Endothelial cell of umbilical vein (primary cell): ENCODE measurements at regions not wholly inside any gene's neighbourhood (a gene's known extent, or its start where the extent isn't known, plus 50 kb on each side); places are given as distances from the start of the nearest gene placed in this dataset.
A peak's percentile ranks its signal among the peaks of the same experiment; 100 is the strongest.

Experiments used
- BruUV-seq: library from RNA; stranded (reverse); fragments of 400-500 nt; replicated peaks from 2 replicates; lab custom pipeline; 2021; lab: Mats Ljungman, UMichigan
- CTCF ChIA-PET: fragments of 300-600, 350-600 bp; sonication (Branson Sonifier 250); formaldehyde crosslinking; loops from one replicate; lab custom pipeline; 2021; ENCODE audit warnings: antibody characterized with exemption, inconsistent platforms; lab: Charles Lee
- POLR2A ChIA-PET: fragments of 300-600, 350-600 bp; sonication (Branson Sonifier 250); formaldehyde crosslinking; loops from one replicate; lab custom pipeline; 2021; ENCODE audit warnings: antibody characterized with exemption, inconsistent platforms; lab: Charles Lee
- DNase-seq: peaks from one replicate; pipeline ENCODE4 v3.0.0-alpha.2; 2011; ENCODE audit warnings: low read depth, low spot score
- FAIRE-seq: peaks from 2 replicates; lab custom pipeline; 2011; peaks lifted over from hg19 to GRCh38; lab: Jason Lieb, UNC
- H2AFZ ChIP-seq: 2 replicates; pipeline ENCODE4 v1.6.0; 2012; ENCODE audit warnings: low read depth, low read length, control low read depth, inconsistent platforms
- H3K27ac ChIP-seq: 2 replicates; pipeline ENCODE4 v1.5.1; 2011; ENCODE audit warnings: low read depth, mild to moderate bottlenecking, control low read depth, low read length, moderate library complexity; ENCODE audit not compliant: insufficient read depth
- H3K27me3 ChIP-seq, 2 experiments: 2 replicates each; pipeline versions ENCODE4 v1.6.0 to v1.6.1; 2011; ENCODE audit warnings: low read length in 2 of 2, mixed read lengths in 1 of 2; ENCODE audit not compliant: control insufficient read depth in 2 of 2, insufficient read depth in 2 of 2
- H3K36me3 ChIP-seq, 2 experiments: 2 replicates in 1 of 2; 3 replicates in 1 of 2; pipeline ENCODE4 v1.5.1; 2011; ENCODE audit warnings: low read length in 2 of 2, mild to moderate bottlenecking in 1 of 2, moderate library complexity in 1 of 2; ENCODE audit not compliant: control insufficient read depth in 2 of 2, insufficient read depth in 2 of 2; ENCODE audit errors: extremely low read depth in 1 of 2
- H3K4me1 ChIP-seq: 3 replicates; pipeline ENCODE4 v1.5.1; 2011; ENCODE audit warnings: mild to moderate bottlenecking, low read length; ENCODE audit not compliant: control insufficient read depth, insufficient read depth; ENCODE audit errors: extremely low read depth
- H3K4me2 ChIP-seq: 2 replicates; pipeline ENCODE4 v1.6.1; 2011; ENCODE audit warnings: low read length, control low read depth, mixed read lengths; ENCODE audit not compliant: insufficient read depth
- H3K4me3 ChIP-seq, 3 experiments: fragments of 200-600 bp in 1 of 3; sonication (generic), shearing (Covaris generic) in 1 of 3; replicated peaks in 1 of 3; 2 replicates each; pipeline ENCODE4 v1.5.1; 2011 to 2016; ENCODE audit warnings: control low read depth in 3 of 3, low read length in 3 of 3, mild to moderate bottlenecking in 2 of 3, inconsistent platforms in 1 of 3, low read depth in 1 of 3, moderate library complexity in 1 of 3; ENCODE audit not compliant: insufficient read depth in 1 of 3
- H3K79me2 ChIP-seq: 2 replicates; pipeline ENCODE4 v1.6.0; 2012; ENCODE audit warnings: low read length, inconsistent platforms; ENCODE audit not compliant: control insufficient read depth, insufficient read depth
- H3K9ac ChIP-seq: replicated peaks from 2 replicates; pipeline ENCODE3; 2011; ENCODE audit warnings: low read length, control low read depth; ENCODE audit not compliant: insufficient read depth; ENCODE audit errors: extremely low read depth
- H3K9me1 ChIP-seq: replicated peaks from 3 replicates; pipeline ENCODE4 v1.6.0; 2011; ENCODE audit warnings: mild to moderate bottlenecking, low read length; ENCODE audit not compliant: control insufficient read depth, insufficient read depth; ENCODE audit errors: extremely low read depth
- H3K9me3 ChIP-seq: replicated peaks from 2 replicates; pipeline ENCODE4 v1.5.1; 2012; ENCODE audit warnings: low read length, inconsistent platforms; ENCODE audit not compliant: control insufficient read depth, insufficient read depth
- H4K20me1 ChIP-seq: replicated peaks from 2 replicates; pipeline ENCODE3; 2011; ENCODE audit warnings: mild to moderate bottlenecking, low read length; ENCODE audit not compliant: control insufficient read depth, insufficient read depth; ENCODE audit errors: extremely low read depth
- CTCF ChIP-seq, 2 donors: IDR thresholded peaks; 1 replicate in 1 of 2; 2 replicates in 1 of 2; pipeline ENCODE4 v1.5.1; 2011; ENCODE audit warnings: low read length in 2 of 2, mild to moderate bottlenecking in 2 of 2, moderate library complexity in 2 of 2, control low read depth in 1 of 2, inconsistent platforms in 1 of 2, low read depth in 1 of 2; ENCODE audit not compliant: insufficient read depth in 1 of 2; ENCODE audit errors: extremely low read depth in 1 of 2
- EZH2 ChIP-seq: IDR thresholded peaks from 2 replicates; pipeline ENCODE4 v1.6.1; 2012; ENCODE audit warnings: borderline replicate concordance, low read depth, mild to moderate bottlenecking, moderate library complexity, low read length, inconsistent platforms; ENCODE audit not compliant: severe bottlenecking
- FOS ChIP-seq: IDR thresholded peaks from 2 replicates; pipeline ENCODE4 v1.6.1; 2011; ENCODE audit warnings: mild to moderate bottlenecking, low read length, moderate library complexity, borderline replicate concordance; ENCODE audit not compliant: insufficient read depth
- GATA2 ChIP-seq: IDR thresholded peaks from 2 replicates; pipeline ENCODE4 v1.7.0; 2011; ENCODE audit warnings: low read depth, mild to moderate bottlenecking, moderate library complexity, mixed read lengths, low read length; ENCODE audit not compliant: insufficient read length, insufficient read depth
- JUN ChIP-seq: IDR thresholded peaks from 2 replicates; pipeline ENCODE4 v1.6.1; 2011; ENCODE audit warnings: borderline replicate concordance, low read depth; ENCODE audit not compliant: insufficient read length, insufficient read depth
- MAX ChIP-seq: IDR thresholded peaks from 2 replicates; pipeline ENCODE4 v1.6.1; 2011; ENCODE audit not compliant: insufficient read depth, insufficient read length
- MYC ChIP-seq: IDR thresholded peaks from one replicate; pipeline ENCODE4 v1.6.1; 2011; ENCODE audit warnings: mild to moderate bottlenecking, low read depth, low read length
- POLR2A ChIP-seq: IDR thresholded peaks from 2 replicates; pipeline ENCODE4 v1.6.1; 2012; ENCODE audit warnings: low read depth, mild to moderate bottlenecking, control low read depth, low read length
- POLR2AphosphoS5 ChIP-seq: IDR thresholded peaks from 2 replicates; pipeline ENCODE4 v1.6.1; 2012; ENCODE audit warnings: low read depth, mild to moderate bottlenecking, control low read depth, low read length, moderate library complexity; ENCODE audit not compliant: insufficient read depth
- dilution Hi-C: fragments of 300-500 bp; cut with MboI; formaldehyde crosslinking; loops from one replicate; pipeline ENCODE4 v1.15.0; 2019; ENCODE audit warnings: low sequenced_read_pairs; ENCODE audit not compliant: extremely low pct_ligation_motif_present
- intact Hi-C: fragments of 100-400 bp; cut with micrococcal nuclease; formaldehyde crosslinking; loops from one replicate; pipeline ENCODE4 v1.10.0; 2022

- CTCF ChIA-PET: interaction anchor here (2.3 to 2.6 kb wide), 3 partner anchors 37 to 603 kb away, joined by 10 to 13 read pairs (median 10); no protein-coding TSS in a partner anchor
- POLR2A ChIA-PET: no interaction called here
- BruUV-seq: no TSS peak
- peak overlapping the region; percentile 65 for H3K4me2 ChIP-seq
- H3K27me3 ChIP-seq: no peaks in the 10 kb centered on the region
- no peaks in the 10 kb centered on the region for H3K9me1 ChIP-seq
- intact Hi-C loops (loop anchor here (1.0 to 10.0 kb wide), 4 partner anchors 37 to 598 kb away; no protein-coding TSS in a partner anchor), dilution Hi-C loops (no loop called here)
- H3K9ac ChIP-seq: peak overlapping the region; percentile 8
- DNase-seq: peak; percentile 86
- H3K79me2 ChIP-seq: no peaks in the 10 kb centered on the region
- H3K4me1 ChIP-seq: peaks cover 38% of the 10 kb centered on the region
- H3K27ac ChIP-seq: peak overlapping the region; percentile 86
- no peaks in the 10 kb centered on the region for H3K9me3 ChIP-seq
- peak; percentile 75 for FAIRE-seq
- no peaks in the 10 kb centered on the region for H3K36me3 ChIP-seq
- no peaks in the 10 kb centered on the region for H4K20me1 ChIP-seq
- peak overlapping the region; percentile 42 for H2AFZ ChIP-seq
- H3K4me3 ChIP-seq: no peak overlapping the region
- TF ChIP-seq EZH2 (no peak), JUN (peak; percentile 70), MYC (no peak), POLR2AphosphoS5 (no peak), CTCF (IDR thresholded peaks at IDR 0.05; ENCODE audit: extremely low read depth in 1 of 2, insufficient read depth in 1 of 2, low read depth in 1 of 2, low read length in 2 of 2) (no peak), FOS (peak; percentile 81), MAX (no peak), GATA2 (no peak), POLR2A (no peak)
These were observed 599.2 kb downstream of the COL12A1 start for GRCh38 chr6:74606582-74607071.
